HG03342 (cell line): ENCODE measurements at regions not wholly inside any gene's neighbourhood (a gene's known extent, or its start where the extent isn't known, plus 50 kb on each side); places are given as distances from the start of the nearest gene placed in this dataset.
"Not testable (repeated sequence)": the region's sequence is repeated elsewhere in the genome, so short reads cannot be mapped to it uniquely, and the experiment has no call there.

ENCODE experiments used
- ATAC-seq: cut with Tn5 transposase; IDR thresholded peaks from one replicate; pipeline ENCODE4 v1.9.1; 2021; ENCODE audit warnings: mild to moderate bottlenecking, moderate library complexity; ENCODE audit not compliant: unreplicated experiment

DNA sequence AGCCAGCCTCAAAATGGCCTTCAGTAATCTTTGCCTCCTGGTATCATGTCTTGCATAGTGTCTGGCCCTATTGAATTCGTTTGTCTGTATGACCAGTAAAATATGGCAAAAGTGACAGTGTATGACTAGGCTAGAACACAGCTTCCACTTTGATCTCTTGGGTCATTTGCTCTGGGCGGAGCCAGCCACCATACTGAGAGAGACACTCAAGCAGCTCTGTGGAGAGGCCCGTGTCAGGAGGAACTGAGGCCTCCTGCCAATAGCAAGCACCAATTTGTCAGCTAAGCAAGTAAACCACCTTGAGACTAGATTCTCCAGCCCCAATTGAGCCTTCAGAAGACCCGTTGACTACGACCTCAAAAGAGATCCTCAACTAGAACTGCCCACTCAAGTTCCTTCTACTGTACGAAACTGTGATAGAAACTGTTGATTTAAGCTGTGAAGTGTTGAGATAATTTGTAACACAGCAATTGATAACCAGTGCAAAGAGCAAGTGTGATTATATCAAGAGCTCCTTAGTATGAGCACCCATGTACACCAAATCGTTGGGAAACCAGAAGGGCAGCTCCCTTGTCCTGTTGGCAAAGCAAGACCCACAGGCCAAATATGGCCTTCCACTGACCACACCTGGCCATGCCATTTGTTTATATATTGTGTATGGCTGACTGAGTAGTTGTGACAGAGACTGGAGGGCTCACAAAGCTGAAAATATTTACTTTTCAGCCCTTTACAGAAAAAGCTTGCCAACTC, 52.7 kb upstream of the SERBP1 start:
- ATAC-seq = no peak

DNA sequence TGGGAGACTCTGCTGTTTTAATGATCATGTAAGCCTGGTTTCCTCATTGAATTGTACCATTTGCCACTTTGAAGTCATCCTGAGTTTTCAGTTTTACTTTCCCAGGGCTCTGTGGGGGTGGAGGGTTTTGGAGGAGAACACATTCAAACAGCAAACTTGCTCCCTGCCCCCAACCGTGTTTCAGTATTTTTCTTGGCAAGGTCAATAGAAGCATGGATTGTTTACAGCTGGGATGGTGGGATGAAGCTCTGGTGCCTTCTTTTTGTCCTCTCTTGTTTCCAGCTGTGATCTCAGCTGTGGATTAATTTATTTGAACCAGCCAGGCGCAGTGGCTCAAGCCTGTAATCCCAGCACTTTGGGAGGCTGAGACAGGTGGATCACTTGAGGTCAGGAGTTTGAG, 54.3 kb upstream of the SERBP1 start:
- ATAC-seq = no peak

DNA sequence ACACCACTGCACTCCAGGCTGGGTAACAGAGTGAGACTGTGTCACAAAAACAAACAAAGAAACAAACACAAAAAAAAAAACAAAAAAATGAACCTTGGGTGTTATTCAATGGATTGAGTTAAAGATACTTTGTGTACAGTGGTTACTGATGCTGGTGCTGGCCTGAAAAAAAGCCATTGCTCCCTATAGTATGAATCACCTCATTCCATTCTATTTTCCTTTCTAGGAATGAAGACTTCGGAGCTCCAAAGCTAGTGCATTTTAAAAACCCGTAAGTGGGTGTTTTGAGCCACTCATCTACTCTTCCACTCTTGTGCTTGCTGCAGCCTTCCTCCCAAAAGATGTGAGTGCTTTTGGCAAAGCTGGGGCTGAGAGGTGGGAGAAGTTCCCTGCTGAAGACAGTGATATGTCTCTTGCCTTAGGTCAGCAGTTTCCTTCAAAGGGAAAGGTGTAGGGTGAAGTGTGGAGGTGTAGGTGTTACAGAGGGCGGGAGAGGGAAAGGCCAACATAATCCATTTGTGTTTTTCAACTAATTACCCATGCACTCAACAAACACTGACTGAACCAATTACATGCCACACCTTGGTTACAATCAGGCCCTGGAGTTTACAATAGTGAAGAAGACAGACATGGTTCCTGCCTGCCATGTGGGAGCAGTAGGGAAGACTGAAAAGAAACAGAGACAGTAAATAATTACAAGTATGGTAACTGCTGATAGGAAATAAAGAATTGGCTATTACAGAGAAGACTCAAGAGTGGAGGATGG, 55.0 kb upstream of the SERBP1 start:
- no peak for ATAC-seq

DNA sequence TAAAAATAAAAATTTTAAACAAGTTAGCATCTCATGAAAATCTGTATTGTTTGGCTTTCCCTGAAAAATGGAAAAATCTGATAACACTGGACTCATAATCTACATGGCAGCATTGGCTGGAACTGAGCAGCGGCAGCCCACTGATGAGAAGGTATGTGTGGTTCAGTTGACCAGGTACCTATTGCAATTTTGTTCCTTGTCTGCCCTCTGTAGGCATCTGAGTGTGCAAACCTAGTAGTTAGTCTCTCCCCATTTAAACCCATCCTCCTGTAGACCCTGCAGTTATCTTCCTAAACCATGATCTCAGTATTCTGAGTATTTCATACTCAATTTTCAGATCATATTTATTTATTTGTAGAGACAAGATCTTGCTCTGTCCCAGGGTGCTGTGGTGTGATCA, 59.4 kb upstream of the SERBP1 start:
- no peak for ATAC-seq

DNA sequence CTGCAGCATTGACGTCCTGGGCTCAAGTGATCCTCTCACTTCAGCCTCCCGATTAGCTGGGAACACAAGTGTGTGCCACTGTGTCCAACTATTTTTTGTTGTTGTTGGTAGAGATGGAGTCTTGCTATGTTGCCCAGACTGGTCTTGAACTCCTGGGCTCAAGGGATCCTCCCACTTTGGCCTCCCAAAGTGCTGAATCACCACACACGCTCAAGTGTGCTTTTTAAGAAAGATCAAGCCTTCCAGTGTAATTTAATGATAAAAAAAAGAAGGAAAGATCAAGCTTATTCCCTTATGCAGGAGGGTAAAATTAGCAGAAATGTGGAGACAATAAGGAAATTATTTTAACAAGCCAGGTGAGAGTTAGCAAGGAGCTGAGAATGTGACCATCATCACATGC, 61.1 kb upstream of the SERBP1 start:
- ATAC-seq = no peak

DNA sequence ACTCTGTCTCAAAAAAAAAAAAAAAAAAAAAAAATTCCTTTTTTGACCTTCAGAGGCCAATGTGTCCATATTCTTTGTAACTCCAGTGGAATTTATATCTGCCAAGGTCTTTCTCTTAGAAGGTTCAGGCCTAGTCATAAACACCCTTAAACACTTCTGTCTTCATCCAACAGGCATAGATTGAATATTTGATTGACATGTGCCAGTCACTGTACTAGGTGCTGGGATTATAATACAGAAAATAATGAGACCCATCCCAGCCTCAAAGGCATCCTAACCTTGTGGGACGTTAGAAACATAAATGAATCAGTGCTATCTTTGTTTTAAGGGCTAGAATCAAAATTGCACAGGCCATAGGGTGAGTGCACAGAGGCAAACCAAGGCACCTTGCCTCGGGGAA, 62.9 kb upstream of the SERBP1 start:
- no peak for ATAC-seq

DNA sequence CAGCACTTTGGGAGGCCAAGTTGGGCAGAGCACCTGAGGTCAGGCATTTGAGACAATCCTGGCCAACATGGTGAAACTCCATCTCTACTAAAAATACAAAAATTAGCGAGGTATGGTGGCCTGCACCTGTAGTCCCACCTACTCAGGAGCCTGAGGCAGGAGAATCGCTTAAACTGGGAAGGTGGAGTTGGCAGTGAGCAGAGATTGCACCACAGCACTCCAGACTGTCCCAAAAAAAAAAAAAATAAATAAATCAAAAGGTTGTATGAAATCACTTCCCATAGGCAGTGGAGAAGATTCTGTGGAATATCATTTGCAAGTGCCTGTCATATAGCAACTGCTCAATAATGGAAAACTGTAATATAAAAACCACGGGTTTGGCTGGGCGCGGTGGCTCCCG, 65.1 kb upstream of the SERBP1 start:
- ATAC-seq = no peak

DNA sequence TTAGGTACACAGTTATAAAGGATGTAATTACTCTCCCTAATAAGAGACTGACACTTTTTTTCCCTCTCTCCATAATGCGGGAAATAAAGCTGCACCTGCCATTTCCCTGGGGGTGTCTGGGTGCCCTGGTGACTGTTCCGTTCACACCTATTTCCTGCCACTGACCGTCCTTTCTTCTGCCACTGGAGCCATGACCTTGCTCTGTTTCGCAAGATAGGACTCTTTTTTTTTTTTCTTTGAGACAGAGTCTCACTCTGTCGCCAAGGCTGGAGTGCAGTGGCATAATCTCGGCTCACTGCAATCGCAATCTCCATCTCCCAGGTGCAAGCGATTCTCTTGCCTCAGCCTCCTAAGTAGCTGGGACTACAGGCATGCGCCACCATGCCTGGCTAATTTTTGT, 66.1 kb upstream of the SERBP1 start:
- ATAC-seq = no peak

DNA sequence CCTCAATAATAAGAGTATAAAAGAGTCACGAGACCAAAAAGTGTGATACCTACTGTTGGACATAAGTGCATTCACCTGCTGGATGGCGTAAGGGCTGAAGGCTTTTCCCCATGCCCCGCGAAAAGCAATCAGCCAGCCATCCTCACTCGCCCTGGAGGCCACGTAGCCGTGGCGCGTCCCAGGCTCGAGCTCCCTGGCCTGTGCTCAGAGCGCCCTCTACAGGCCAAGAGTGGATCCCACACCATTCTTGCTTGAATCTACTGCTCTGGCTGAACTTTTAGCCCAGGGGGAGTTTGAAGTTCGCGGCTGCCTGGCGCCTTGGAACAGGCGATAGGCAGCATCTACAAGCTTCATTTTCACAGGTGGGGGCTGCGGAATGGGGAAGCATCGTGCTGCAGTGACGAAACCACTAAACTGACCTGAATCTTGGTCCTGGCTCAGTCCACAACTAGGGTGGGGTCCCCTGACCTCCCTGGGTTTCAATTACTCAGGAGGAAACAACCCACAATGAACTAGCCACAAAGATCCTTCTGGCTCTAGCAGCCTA, 70.3 kb upstream of the SERBP1 start:
- peak; percentile 99 for ATAC-seq

DNA sequence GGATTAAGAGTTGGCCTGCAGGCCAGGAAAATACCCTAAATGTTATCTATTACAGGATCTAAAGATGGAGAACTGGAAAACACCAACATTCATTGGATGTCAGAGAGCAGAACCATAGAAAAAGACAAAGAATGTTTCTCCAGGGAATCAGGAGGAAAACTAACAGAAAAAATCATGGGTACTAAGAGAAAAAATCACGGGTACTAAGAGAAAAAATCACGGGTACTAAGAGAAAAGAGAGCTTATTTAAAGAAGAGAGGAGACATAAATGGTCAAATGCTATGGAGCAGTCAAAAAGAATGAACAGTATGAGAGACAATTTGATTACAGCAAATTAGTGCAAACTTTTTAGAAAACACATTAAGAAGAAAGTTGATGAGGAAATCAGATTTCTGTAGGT, 73.8 kb upstream of the SERBP1 start:
- ATAC-seq = no peak

DNA sequence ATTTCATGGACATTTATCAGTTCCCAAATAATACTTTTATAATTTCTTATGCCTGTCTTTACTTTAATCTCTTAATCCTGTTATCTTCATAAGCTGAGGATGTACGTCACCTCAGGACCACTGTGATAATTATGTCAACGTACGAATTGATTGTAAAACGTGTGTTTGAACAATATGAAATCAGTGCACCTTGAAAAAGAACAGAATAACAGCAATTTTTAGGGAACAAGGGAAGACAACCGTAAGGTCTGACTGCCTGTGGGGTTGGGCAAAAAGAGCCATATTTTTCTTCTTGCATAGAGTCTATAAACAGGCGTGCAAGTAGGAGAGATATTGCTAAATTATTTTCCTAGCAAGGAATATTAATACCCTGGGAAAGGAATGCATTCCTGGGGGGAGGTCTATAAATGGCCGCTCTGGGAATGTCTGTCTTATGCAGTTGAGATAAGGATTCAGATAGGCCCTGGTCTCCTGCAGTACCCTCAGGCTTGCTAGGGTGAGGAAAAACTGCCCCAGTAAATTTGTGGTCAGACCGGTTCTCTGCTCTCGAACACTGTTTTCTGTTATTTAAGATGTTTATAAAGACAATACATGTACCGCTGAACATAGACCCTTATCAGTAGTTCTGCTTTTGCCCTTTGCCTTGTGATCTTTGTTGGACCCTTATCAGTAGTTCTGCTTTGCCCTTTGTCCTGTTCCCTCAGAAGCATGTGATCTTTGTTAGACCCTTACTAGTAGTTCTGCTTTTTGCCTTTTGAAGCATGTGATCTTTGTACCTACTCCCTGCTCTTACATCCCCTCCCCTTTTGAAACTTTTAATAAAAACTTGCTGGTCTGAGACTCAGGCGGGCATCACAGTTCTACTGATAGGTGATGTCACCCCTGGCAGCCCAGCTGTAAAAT, 83.4 kb upstream of the SERBP1 start:
- not testable (repeated sequence) for ATAC-seq

DNA sequence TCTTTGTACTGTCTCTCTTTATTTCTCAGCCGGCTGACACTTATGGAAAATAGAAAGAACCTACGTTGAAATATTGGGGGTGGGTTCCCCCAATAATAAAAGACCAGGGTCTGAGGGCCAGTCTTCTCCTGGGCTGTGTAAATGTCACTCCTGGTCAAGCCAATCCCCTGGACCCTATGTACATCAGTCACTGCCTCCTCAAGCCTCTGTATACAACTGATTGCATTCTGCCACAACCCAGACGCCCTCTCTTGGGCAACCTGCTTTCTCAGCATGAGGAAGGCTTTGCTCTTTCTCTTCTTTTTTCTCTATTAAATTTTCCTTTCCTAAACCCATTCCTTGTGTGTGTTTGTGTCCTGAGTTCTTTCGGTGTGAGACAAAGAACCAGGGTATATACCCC, 84.1 kb upstream of the SERBP1 start:
- no peak for ATAC-seq

DNA sequence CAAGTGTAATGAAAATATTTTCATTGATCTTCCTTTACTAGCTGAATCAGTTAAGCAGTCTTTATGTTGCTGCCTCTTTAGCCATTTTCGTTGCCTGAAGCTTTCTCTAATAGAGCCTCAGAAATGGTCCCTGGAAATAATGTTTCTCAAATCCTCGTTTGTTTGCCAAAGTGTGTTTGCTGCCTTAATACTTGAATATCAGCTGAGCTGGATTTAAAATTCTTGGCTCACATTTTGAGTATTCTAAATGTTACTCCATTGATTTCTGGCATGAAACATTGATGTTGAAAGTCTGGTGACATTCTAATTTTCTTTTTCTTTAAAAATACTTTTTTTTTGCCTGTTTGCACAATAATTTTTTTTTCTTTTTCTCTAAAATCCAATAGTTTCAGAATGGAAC, 84.6 kb upstream of the SERBP1 start:
- no peak for ATAC-seq

DNA sequence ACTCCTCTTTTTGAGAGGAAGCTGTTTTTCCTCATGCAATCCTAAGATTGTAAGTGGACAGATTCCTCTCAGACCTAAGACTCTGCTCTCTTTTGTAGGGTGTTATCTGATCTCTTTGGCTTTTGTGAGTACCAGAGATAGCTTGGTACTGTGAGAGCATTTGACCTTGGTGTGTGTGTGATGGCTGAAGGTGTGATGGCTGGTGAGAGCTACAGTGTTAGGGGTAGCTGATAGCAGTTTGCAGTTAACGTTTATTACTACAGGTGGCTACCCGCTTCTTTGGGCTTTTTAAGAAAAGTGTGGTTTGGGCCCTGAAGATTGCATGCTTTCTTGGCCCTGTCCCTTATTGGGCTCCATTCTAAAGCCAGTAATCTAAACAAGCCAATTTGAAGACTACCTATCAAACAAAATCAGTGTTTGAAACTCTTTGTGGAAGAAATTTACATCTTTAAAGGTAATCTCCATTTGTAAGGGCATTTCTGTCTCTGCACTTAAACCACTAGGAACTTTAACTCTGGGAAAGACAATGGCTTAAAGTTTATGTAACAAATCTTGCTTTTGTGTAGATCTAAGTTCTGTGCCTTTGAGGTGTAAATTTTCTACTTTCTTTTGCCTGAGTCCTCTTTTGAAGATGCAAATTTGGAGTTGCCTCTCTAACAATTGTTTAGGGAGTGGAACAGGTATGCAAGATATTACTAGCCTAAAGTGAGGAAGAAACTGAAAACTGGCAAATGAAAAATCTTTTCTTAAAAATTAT, 85.3 kb upstream of the SERBP1 start:
- no peak for ATAC-seq

DNA sequence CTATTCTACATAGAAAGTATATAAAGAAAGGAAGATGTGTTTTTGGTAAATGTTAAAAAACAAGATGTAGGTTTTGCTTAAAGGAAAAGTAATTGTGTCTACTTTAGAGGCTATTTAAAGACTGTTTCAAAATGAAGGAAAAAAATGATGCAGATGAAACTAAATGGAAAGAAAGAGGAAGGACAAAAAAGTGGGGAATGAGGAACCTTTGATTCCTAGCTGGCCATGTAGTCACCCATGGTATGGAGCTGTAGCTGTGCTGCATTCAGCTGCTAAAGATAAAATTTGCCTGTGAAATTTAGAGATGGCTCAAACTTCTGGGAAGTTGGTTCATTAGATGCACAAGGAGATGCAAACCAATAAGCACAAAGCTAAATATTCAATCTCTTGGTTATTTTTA, 86.8 kb upstream of the SERBP1 start:
- no peak for ATAC-seq

DNA sequence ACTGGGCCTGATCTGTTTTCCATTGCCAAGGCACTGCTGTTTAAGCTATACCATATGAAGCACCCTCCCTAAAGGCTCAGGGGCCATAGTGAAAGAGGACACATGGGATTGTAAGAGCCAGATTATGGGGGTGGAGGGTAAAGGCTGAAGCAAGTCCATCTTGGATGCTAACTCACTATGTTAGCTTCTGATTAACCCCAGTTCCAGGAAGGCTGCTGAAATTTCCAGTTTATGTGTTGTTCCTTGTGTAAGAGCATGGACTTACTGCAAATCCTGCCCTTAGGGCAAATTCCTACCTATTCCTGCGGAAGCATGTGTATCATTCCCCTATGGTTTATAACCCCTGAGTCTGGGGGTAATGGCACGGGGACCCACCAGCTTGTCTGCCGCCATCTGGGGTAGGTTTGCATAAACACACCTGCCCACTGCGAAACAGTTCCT, 91.8 kb upstream of the SERBP1 start:
- ATAC-seq = no peak

DNA sequence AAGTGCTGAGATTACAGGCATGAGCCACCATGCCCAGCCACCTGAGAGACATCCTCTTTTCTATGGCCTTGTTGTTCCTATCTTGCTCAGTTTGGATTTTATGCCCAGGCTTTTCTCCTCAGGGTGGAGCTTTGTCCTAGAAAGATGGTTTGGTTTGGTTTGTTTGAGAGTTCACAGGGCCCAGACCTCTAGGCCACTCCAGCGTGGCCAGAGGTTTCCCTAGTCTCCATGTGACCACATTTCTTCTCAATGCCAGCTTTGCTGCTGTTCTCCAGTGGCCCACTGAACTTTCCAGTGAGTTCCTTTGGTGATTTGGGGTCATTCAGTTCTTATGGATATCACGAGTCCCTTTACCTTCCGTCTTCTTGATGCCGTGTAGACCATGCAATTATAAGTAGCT, 92.6 kb upstream of the SERBP1 start:
- ATAC-seq = no peak

DNA sequence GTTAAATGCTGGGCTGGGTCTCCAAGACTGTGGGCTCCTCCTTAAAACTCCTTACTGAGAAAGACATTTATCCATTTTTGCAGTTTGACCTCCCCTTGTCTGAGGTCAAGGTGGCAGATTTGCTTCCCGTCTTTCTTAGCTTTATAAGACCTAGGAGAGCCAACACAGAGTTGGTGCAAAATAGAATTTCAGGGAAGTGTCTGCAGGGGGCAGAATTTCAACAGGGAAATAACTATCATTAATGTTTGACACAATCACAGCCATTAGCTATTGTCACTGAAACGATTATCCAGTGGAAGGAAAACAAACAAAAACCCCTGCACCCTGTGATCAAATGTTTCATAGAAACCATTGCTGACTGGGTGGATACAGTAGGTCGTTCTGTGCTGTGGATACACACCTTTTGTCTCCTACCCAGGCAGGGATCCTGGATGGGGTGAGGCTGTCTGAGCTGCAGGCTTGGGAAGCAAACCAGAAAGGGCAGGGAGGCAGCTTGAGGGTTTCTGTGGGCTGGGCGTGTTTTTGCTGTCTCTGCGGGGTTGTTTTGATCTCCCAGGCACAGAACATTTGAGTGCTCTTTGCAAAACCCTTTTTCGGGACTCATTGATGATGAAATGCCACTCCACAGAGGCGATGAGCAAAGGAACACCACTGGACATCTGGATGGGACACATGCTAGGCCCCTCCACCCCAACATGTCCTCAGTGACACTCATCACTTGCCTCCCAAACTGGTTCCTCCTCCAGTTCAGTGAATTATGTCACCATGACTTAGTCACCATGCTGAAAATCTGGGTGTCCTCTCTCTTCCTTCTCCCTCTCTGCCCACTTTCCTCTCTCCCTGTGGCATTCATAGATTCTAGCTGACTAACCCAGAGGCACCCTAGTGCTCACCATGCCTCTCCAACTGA, 94.2 kb upstream of the SERBP1 start:
- no peak for ATAC-seq

DNA sequence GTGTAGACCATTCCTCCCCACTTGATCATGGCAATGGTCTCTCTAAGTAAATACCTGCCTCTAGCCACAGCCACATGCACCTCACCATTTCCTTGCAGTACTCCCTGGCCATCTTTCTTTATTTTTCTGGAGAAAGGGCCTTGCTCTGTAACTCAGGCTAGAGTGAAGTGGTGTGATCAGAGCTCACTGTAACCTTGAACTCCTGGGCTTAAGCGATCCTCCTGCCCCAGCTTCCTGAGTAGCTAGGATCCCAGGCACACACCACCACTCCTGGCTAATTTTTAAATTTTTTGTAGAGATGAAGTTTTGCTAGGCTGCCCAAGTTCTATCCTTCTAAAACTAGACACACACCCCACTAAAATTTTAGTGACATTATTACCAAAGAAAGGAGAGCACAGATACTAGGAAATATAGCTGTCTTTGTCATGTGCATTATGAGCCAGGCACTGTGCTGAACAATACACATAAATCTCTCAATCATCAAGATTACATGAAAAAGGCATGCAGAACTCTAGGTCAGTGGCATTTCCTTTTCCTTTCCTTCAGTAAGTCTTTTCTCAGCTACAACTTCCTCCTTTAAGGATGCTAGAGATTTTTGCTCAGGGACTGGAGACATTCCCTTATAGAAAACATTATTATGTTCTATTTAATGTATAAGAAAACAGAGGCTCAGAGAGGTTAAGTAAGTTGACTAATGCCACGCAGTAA, 95.0 kb upstream of the SERBP1 start:
- no peak for ATAC-seq
